ENCODE measurements at regions not wholly inside any gene's neighbourhood (a gene's known extent, or its start where the extent isn't known, plus 50 kb on each side); places are given as distances from the start of the nearest gene placed in this dataset.

DNA sequence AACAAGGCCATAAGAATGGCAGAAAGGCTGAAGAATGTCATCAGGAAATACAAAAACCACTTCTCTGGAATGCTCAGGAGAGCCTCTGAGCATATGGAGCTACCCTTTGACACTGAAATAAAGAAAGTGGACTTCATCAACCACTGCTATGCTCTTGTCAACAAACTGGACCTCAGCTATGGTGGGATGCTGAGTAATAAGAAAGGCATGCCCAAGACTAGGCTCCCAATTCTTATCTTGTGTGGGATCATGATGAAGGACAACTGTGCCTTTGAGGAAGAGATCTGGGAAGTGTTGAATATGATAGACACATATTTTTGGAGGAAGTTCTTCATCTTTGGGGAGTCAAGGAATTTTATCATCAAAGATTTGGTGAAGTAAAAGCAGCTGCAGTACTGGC, 86.9 kb upstream of the MAGEB16 start:
- TF ChIP-seq TEAD4 (IDR thresholded peaks at IDR 0.05) = no peak
- TF ChIP-seq FOXM1 (IDR thresholded peaks at IDR 0.05; ENCODE audit: borderline replicate concordance, low read depth) = no peak
- TF ChIP-seq RAD21 (IDR thresholded peaks at IDR 0.05; ENCODE audit: low read depth) = no peak
- TF ChIP-seq CEBPB (IDR thresholded peaks at IDR 0.05) = no peak
- no peak for TF ChIP-seq EP300 (IDR thresholded peaks at IDR 0.05; ENCODE audit: borderline replicate concordance)
- TF ChIP-seq, protein P1, sequence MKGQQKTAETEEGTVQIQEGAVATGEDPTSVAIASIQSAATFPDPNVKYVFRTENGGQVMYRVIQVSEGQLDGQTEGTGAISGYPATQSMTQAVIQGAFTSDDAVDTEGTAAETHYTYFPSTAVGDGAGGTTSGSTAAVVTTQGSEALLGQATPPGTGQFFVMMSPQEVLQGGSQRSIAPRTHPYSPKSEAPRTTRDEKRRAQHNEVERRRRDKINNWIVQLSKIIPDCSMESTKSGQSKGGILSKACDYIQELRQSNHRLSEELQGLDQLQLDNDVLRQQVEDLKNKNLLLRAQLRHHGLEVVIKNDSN (IDR thresholded peaks at IDR 0.05) = no peak
- TF ChIP-seq ZBTB7A (IDR thresholded peaks at IDR 0.05; ENCODE audit: low read depth) = no peak
- no peak for TF ChIP-seq TAF1 (IDR thresholded peaks at IDR 0.05; ENCODE audit: low read depth)
- TF ChIP-seq CREB1 (IDR thresholded peaks at IDR 0.05; ENCODE audit: low read depth) = no peak
- TF ChIP-seq NFIC (IDR thresholded peaks at IDR 0.05) = no peak
- TF ChIP-seq TCF12 (IDR thresholded peaks at IDR 0.05; ENCODE audit: low read depth) = no peak
- TF ChIP-seq, protein P2, sequence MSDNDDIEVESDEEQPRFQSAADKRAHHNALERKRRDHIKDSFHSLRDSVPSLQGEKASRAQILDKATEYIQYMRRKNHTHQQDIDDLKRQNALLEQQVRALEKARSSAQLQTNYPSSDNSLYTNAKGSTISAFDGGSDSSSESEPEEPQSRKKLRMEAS (IDR thresholded peaks at IDR 0.05) = no peak
- TF ChIP-seq, protein P3, sequence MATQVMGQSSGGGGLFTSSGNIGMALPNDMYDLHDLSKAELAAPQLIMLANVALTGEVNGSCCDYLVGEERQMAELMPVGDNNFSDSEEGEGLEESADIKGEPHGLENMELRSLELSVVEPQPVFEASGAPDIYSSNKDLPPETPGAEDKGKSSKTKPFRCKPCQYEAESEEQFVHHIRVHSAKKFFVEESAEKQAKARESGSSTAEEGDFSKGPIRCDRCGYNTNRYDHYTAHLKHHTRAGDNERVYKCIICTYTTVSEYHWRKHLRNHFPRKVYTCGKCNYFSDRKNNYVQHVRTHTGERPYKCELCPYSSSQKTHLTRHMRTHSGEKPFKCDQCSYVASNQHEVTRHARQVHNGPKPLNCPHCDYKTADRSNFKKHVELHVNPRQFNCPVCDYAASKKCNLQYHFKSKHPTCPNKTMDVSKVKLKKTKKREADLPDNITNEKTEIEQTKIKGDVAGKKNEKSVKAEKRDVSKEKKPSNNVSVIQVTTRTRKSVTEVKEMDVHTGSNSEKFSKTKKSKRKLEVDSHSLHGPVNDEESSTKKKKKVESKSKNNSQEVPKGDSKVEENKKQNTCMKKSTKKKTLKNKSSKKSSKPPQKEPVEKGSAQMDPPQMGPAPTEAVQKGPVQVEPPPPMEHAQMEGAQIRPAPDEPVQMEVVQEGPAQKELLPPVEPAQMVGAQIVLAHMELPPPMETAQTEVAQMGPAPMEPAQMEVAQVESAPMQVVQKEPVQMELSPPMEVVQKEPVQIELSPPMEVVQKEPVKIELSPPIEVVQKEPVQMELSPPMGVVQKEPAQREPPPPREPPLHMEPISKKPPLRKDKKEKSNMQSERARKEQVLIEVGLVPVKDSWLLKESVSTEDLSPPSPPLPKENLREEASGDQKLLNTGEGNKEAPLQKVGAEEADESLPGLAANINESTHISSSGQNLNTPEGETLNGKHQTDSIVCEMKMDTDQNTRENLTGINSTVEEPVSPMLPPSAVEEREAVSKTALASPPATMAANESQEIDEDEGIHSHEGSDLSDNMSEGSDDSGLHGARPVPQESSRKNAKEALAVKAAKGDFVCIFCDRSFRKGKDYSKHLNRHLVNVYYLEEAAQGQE (IDR thresholded peaks at IDR 0.05; ENCODE audit: low read depth) = no peak

DNA sequence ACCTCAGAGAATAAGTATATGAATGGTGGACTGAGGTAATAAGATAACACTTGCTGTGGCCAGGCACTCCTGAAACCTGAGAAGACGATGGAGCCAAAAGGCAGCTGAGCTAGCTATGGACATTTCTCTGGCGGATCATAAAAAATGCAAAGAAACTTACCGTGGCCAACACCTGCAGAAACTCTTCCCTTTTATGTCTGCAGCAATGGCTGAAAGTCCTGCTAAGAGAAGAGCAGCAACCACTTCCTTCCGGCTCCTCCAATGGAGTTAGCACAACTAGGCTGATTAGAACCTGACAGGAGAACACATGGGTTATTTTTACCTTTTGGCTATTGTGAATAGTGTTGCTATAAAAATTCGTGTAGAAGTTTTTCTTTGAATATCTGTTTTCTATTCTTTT, 76.0 kb upstream of the MAGEB16 start:
- TF ChIP-seq, protein P1 (IDR thresholded peaks at IDR 0.05) = no peak
- no peak for TF ChIP-seq NFIC (IDR thresholded peaks at IDR 0.05)
- no peak for TF ChIP-seq CREB1 (IDR thresholded peaks at IDR 0.05; ENCODE audit: low read depth)
- no peak for TF ChIP-seq TEAD4 (IDR thresholded peaks at IDR 0.05)
- no peak for TF ChIP-seq EGR1 (IDR thresholded peaks at IDR 0.05)
- TF ChIP-seq TCF12 (IDR thresholded peaks at IDR 0.05; ENCODE audit: low read depth) = no peak
- TF ChIP-seq, protein P2 (IDR thresholded peaks at IDR 0.05) = no peak
- TF ChIP-seq TAF1 (IDR thresholded peaks at IDR 0.05; ENCODE audit: low read depth) = no peak
- TF ChIP-seq EP300 (IDR thresholded peaks at IDR 0.05; ENCODE audit: borderline replicate concordance) = no peak
- TF ChIP-seq CEBPB (IDR thresholded peaks at IDR 0.05) = no peak
- no peak for TF ChIP-seq FOXM1 (IDR thresholded peaks at IDR 0.05; ENCODE audit: borderline replicate concordance, low read depth)
- TF ChIP-seq RAD21 (IDR thresholded peaks at IDR 0.05; ENCODE audit: low read depth) = no peak
- TF ChIP-seq YY1 (IDR thresholded peaks at IDR 0.05; ENCODE audit: low read depth) = no peak
- TF ChIP-seq, protein P3 (IDR thresholded peaks at IDR 0.05; ENCODE audit: low read depth) = no peak
- no peak for TF ChIP-seq ZBTB7A (IDR thresholded peaks at IDR 0.05; ENCODE audit: low read depth)

DNA sequence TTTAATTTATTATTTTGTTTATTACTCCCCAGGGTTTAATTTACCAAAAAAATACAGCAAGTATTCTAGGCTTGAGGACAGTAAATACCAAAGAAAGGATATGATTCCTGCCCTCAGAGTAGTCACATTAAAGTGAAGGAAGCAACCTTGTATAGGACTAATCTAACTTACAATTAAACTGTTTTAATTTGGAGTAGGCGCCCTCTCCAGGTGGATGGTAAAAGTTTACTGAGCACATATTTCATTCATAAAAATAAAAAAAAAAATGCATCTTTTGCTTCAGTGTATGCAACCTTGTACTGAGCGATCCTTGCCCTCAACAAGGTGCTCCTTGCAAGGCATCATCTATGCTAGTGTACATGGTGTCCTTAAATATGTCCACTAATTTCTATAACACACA, 72.0 kb upstream of the MAGEB16 start:
- TF ChIP-seq RAD21 (IDR thresholded peaks at IDR 0.05; ENCODE audit: low read depth) = peak; percentile 35
- TF ChIP-seq CREB1 (IDR thresholded peaks at IDR 0.05; ENCODE audit: low read depth) = no peak

DNA sequence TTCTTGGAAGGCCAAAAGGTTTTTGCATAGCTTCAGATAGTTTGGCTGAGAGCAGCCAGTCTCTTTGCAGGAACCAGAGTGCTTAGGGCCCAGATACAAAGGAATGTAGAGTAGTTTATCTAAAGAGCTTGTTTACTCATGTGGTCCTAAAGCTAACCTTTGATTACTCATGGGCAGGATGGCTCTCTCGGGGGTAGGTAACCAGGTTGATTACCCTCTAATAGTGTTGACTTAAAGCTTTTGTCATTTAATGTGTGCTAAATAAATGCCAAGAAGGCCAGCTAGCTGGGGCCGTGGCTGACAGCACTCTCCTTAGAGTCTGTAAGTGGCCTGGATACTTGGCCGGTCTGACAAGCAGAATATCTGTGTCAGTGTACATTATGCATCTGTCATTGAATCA, 69.7 kb upstream of the MAGEB16 start:
- TF ChIP-seq, protein P2 (IDR thresholded peaks at IDR 0.05) = no peak
- TF ChIP-seq, protein P3 (IDR thresholded peaks at IDR 0.05; ENCODE audit: low read depth) = no peak
- TF ChIP-seq ZBTB7A (IDR thresholded peaks at IDR 0.05; ENCODE audit: low read depth) (no peak), EP300 (IDR thresholded peaks at IDR 0.05; ENCODE audit: borderline replicate concordance) (no peak), TEAD4 (IDR thresholded peaks at IDR 0.05) (no peak), RAD21 (IDR thresholded peaks at IDR 0.05; ENCODE audit: low read depth) (no peak), CEBPB (IDR thresholded peaks at IDR 0.05) (no peak), CREB1 (IDR thresholded peaks at IDR 0.05; ENCODE audit: low read depth) (no peak), NFIC (IDR thresholded peaks at IDR 0.05) (no peak), FOXM1 (IDR thresholded peaks at IDR 0.05; ENCODE audit: borderline replicate concordance, low read depth) (no peak), EGR1 (IDR thresholded peaks at IDR 0.05) (no peak), TAF1 (IDR thresholded peaks at IDR 0.05; ENCODE audit: low read depth) (no peak), YY1 (IDR thresholded peaks at IDR 0.05; ENCODE audit: low read depth) (no peak), TCF12 (IDR thresholded peaks at IDR 0.05; ENCODE audit: low read depth) (no peak)
- TF ChIP-seq, protein P1 (IDR thresholded peaks at IDR 0.05) = no peak

Data from Ishikawa (cell line).